Endothelial cell (in vitro differentiated cells): ENCODE measurements at regions not wholly inside any gene's neighbourhood (a gene's known extent, or its start where the extent isn't known, plus 50 kb on each side); places are given as distances from the start of the nearest gene placed in this dataset.
"Not testable (repeated sequence)": the region's sequence is repeated elsewhere in the genome, so short reads cannot be mapped to it uniquely, and the experiment has no call there.

Experiments
- DNase-seq: peaks from one replicate; pipeline ENCODE4 v3.0.0; 2021; ENCODE audit warnings: low spot score
- H3K27ac Mint-ChIP-seq: one replicate; pipeline ENCODE4 v1.8.0; 2021; ENCODE audit warnings: mixed read lengths, inconsistent platforms; ENCODE audit not compliant: unreplicated experiment
- H3K27me3 Mint-ChIP-seq: one replicate; pipeline ENCODE4 v1.8.0; 2021; ENCODE audit warnings: mild to moderate bottlenecking, moderate library complexity, mixed read lengths, inconsistent platforms; ENCODE audit not compliant: unreplicated experiment
- H3K36me3 Mint-ChIP-seq: one replicate; pipeline ENCODE4 v1.8.0; 2021; ENCODE audit warnings: mild to moderate bottlenecking, low read depth, mixed read lengths, inconsistent platforms; ENCODE audit not compliant: unreplicated experiment
- H3K4me1 Mint-ChIP-seq: one replicate; pipeline ENCODE4 v1.8.0; 2021; ENCODE audit warnings: mild to moderate bottlenecking, mixed read lengths, inconsistent platforms; ENCODE audit not compliant: unreplicated experiment
- H3K4me3 Mint-ChIP-seq: one replicate; pipeline ENCODE4 v1.8.0; 2021; ENCODE audit warnings: mild to moderate bottlenecking, mixed read lengths, inconsistent platforms; ENCODE audit not compliant: unreplicated experiment
- H3K9me3 Mint-ChIP-seq: one replicate; pipeline ENCODE4 v1.8.0; 2021; ENCODE audit warnings: mixed read lengths, inconsistent platforms; ENCODE audit not compliant: unreplicated experiment
- TF ChIP-seq, protein P1 (sequence below): fragments of 200-600 bp; sonication (generic); IDR thresholded peaks from one replicate; pipeline ENCODE4 v1.5.0; 2021; ENCODE audit warnings: antibody characterized with exemption; ENCODE audit not compliant: unreplicated experiment

DNA sequence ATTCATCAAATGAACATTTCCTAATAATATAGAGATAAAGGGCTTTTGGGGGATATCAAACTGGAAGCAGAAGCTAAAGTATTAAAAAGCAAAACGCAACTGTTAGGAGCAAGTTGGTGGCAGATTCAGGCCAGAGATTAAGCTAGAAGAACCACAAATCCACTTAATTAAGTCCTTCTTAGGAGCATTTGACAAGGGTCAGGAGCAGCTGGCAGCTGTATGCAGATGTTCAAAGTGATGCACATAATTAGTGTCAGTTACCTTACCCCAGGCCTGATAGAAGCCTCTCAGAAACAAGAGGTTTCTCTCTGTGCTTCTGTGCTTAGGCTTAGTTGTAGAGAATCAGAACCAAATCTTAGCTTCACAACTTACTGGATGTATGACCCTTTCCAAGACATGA is 546.5 kb upstream of the ANO5 start:
- no peaks in the 10 kb centered on the region for H3K27me3 Mint-ChIP-seq
- no peak overlapping the region for H3K27ac Mint-ChIP-seq
- H3K4me1 Mint-ChIP-seq = no peaks in the 10 kb centered on the region
- TF ChIP-seq, protein P1, sequence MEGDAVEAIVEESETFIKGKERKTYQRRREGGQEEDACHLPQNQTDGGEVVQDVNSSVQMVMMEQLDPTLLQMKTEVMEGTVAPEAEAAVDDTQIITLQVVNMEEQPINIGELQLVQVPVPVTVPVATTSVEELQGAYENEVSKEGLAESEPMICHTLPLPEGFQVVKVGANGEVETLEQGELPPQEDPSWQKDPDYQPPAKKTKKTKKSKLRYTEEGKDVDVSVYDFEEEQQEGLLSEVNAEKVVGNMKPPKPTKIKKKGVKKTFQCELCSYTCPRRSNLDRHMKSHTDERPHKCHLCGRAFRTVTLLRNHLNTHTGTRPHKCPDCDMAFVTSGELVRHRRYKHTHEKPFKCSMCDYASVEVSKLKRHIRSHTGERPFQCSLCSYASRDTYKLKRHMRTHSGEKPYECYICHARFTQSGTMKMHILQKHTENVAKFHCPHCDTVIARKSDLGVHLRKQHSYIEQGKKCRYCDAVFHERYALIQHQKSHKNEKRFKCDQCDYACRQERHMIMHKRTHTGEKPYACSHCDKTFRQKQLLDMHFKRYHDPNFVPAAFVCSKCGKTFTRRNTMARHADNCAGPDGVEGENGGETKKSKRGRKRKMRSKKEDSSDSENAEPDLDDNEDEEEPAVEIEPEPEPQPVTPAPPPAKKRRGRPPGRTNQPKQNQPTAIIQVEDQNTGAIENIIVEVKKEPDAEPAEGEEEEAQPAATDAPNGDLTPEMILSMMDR = no peak
- H3K4me3 Mint-ChIP-seq = no peak overlapping the region
- no peaks in the 10 kb centered on the region for H3K9me3 Mint-ChIP-seq
- no peaks in the 10 kb centered on the region for H3K36me3 Mint-ChIP-seq
- DNase-seq = no peak

GRCh38 chr11:21650961-21651360 is 541.9 kb upstream of the ANO5 start:
- Mint-ChIP-seq H3K27me3 (no peaks in the 10 kb centered on the region), H3K36me3 (no peaks in the 10 kb centered on the region), H3K4me1 (no peaks in the 10 kb centered on the region), H3K9me3 (no peaks in the 10 kb centered on the region), H3K27ac (no peak overlapping the region), H3K4me3 (no peak overlapping the region)
- TF ChIP-seq, protein P1 = no peak
- DNase-seq = no peak

- no peaks in the 10 kb centered on the region for H3K9me3 Mint-ChIP-seq
- no peaks in the 10 kb centered on the region for H3K4me1 Mint-ChIP-seq
- no peaks in the 10 kb centered on the region for H3K36me3 Mint-ChIP-seq
- H3K27ac Mint-ChIP-seq = no peak overlapping the region
- H3K27me3 Mint-ChIP-seq = no peaks in the 10 kb centered on the region
- DNase-seq = no peak
- TF ChIP-seq, protein P1 = no peak
- H3K4me3 Mint-ChIP-seq = no peak overlapping the region
Observed at GRCh38 chr11:21653951-21654421, 538.9 kb upstream of the ANO5 start.

DNA sequence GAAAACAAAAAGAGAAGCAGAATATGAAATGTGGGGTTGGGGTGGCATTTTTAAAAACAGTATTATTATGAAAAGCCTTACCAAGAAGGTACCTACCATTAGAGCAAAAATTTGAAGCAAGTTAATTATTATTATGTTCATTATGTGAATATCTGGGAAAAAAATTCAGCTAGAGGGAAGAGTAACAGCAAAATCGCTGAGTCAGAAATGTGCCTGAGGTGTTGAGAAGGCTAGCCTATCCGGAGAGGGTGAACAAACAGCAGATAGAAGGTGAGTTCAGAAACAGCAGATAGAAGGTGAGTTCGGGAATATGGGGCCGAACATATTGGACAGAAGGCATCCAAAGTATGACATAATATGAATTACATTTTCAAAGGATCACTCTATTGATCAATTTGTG is 536.8 kb upstream of the ANO5 start:
- no peaks in the 10 kb centered on the region for H3K27me3 Mint-ChIP-seq
- H3K4me3 Mint-ChIP-seq = no peak overlapping the region
- H3K27ac Mint-ChIP-seq = no peak overlapping the region
- no peaks in the 10 kb centered on the region for H3K36me3 Mint-ChIP-seq
- DNase-seq = no peak
- H3K9me3 Mint-ChIP-seq = no peaks in the 10 kb centered on the region
- no peaks in the 10 kb centered on the region for H3K4me1 Mint-ChIP-seq
- TF ChIP-seq, protein P1 = no peak

- Mint-ChIP-seq H3K9me3 (no peaks in the 10 kb centered on the region), H3K36me3 (no peaks in the 10 kb centered on the region), H3K4me3 (no peak overlapping the region), H3K27ac (no peak overlapping the region), H3K27me3 (no peaks in the 10 kb centered on the region), H3K4me1 (no peaks in the 10 kb centered on the region)
- TF ChIP-seq, protein P1 = no peak
- DNase-seq = no peak
Observed at GRCh38 chr11:21658654-21659193, 534.2 kb upstream of the ANO5 start.

DNA sequence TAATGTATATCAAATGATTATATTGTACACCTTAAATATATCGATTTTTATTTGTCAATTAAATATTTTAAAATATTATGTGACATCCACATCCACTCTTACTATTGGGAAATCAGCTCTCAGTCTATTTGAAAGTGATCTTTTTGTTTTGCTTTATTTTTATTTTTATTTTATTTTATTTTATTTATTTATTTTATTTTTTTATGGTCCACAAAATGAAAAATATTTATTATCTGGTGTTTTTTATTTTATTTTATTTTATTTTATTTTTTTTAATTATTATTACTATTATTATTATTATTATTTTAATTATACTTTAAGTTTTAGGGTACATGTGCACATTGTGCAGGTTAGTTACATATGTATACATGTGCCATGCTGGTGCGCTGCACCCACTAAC is 533.5 kb upstream of the ANO5 start:
- not testable (repeated sequence) for H3K27me3 Mint-ChIP-seq, H3K27ac Mint-ChIP-seq, H3K9me3 Mint-ChIP-seq, H3K36me3 Mint-ChIP-seq, DNase-seq, H3K4me3 Mint-ChIP-seq, H3K4me1 Mint-ChIP-seq
